ENCODE measurements at regions not wholly inside any gene's neighbourhood (a gene's known extent, or its start where the extent isn't known, plus 50 kb on each side); places are given as distances from the start of the nearest gene placed in this dataset.

DNA sequence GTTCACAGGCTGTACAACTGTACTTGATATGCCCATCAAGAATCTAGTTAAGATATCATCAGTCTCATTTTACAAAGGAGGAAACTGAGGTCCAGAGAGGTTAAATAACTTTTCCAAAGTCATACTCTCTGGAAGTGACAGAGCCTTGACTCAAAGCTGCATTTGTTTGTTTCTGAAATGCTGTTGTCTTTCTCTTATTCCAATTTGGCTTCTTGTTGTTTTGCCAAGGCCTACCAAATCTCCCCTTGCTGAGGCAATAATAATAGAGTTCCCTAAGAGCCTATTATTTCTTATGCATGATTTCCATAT is 79.8 kb upstream of the C12orf71 start:
- ATAC-seq: no peak
- intact Hi-C loops (cut with micrococcal nuclease; ENCODE audit: unreplicated experiment) (no loop called here), in situ Hi-C loops (cut with HindIII; ENCODE audit: extremely low pct_ligation_motif_present, low pct_unique_long_range_greater_than_20kb) (no loop called here)
- Histone ChIP-seq H3K36me3 (replicated peaks in 1 of 2; ENCODE audit: control insufficient read depth in 1 of 2, insufficient read depth in 2 of 2, low read length in 2 of 2) (no peaks in the 10 kb centered on the region), H3K4me2 (ENCODE audit: low read depth, low read length) (no peak overlapping the region), H3K79me2 (ENCODE audit: insufficient read depth, low read length) (no peaks in the 10 kb centered on the region), H3K9ac (ENCODE audit: insufficient read depth, low read depth, low read length) (no peak overlapping the region), H3K4me1 (ENCODE audit: insufficient read depth, low read length) (peaks cover 5% of the 10 kb centered on the region; the same call in 1 of the 2 replicates), H3K9me3 (ENCODE audit: low read length) (no peaks in the 10 kb centered on the region), H2AFZ (ENCODE audit: low read length) (no peak overlapping the region), H4K20me1 (ENCODE audit: insufficient read depth, low read length) (no peaks in the 10 kb centered on the region), H3K27ac (ENCODE audit: extremely low read length, insufficient read depth, low read length) (no peak overlapping the region), H3K4me3 (replicated peaks in 1 of 3; ENCODE audit: insufficient read depth in 1 of 3, low read depth in 2 of 3, low read length in 3 of 3) (no peak overlapping the region), H3K27me3 (ENCODE audit: control insufficient read depth in 1 of 2, insufficient read depth in 2 of 2, low read length in 2 of 2) (peaks cover 0 to 3% of the 10 kb centered on the region in 2 experiments; a peak in 2 of 5 replicates)
- ChIA-PET POLR2A (no interaction called here), CTCF (ENCODE audit: low intra/inter-chr PET ratio, low total read pairs) (no interaction called here)
- no peak for FAIRE-seq
- no TSS peak for BruUV-seq (replicated peaks)
- TF ChIP-seq SRY (CRISPR knock-in tag; IDR thresholded peaks at IDR 0.05) (no peak), ZNF780A (CRISPR knock-in tag; IDR thresholded peaks at IDR 0.05) (no peak), REXO4 (CRISPR knock-in tag; IDR thresholded peaks at IDR 0.05; ENCODE audit: borderline replicate concordance) (no peak), NKX3-1 (CRISPR knock-in tag; IDR thresholded peaks at IDR 0.05) (no peak), ZNF782 (CRISPR knock-in tag; IDR thresholded peaks at IDR 0.05; ENCODE audit: borderline replicate concordance) (no peak), ZSCAN20 (CRISPR knock-in tag; IDR thresholded peaks at IDR 0.05; ENCODE audit: borderline replicate concordance) (no peak), STAG1 (CRISPR knock-in tag; IDR thresholded peaks at IDR 0.05) (no peak), FOXM1 (CRISPR knock-in tag; IDR thresholded peaks at IDR 0.05) (no peak), MZF1 (CRISPR knock-in tag; IDR thresholded peaks at IDR 0.05; ENCODE audit: borderline replicate concordance) (no peak), KDM4B (CRISPR knock-in tag; IDR thresholded peaks at IDR 0.05) (no peak), ZNF432 (CRISPR knock-in tag; IDR thresholded peaks at IDR 0.05; ENCODE audit: borderline replicate concordance) (no peak), SMARCE1 (IDR thresholded peaks at IDR 0.05; ENCODE audit: borderline replicate concordance) (no peak), NCOA2 (CRISPR knock-in tag; IDR thresholded peaks at IDR 0.05) (no peak)
- TF ChIP-seq, protein P1, sequence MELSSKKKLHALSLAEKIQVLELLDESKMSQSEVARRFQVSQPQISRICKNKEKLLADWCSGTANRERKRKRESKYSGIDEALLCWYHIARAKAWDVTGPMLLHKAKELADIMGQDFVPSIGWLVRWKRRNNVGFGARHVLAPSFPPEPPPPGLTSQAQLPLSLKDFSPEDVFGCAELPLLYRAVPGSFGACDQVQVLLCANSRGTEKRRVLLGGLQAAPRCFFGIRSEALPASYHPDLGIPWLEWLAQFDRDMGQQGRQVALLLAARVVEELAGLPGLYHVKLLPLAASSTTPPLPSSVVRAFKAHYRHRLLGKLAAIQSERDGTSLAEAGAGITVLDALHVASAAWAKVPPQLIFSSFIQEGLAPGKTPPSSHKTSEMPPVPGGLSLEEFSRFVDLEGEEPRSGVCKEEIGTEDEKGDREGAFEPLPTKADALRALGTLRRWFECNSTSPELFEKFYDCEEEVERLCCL (CRISPR knock-in tag; IDR thresholded peaks at IDR 0.05; ENCODE audit: borderline replicate concordance): no peak
- TF ChIP-seq, protein P2, sequence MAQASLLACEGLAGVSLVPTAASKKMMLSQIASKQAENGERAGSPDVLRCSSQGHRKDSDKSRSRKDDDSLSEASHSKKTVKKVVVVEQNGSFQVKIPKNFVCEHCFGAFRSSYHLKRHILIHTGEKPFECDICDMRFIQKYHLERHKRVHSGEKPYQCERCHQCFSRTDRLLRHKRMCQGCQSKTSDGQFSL (CRISPR knock-in tag; IDR thresholded peaks at IDR 0.05): no peak
- DNase-seq (ENCODE audit: low spot score): no peak
